ENCODE measurements at regions not wholly inside any gene's neighbourhood (a gene's known extent, or its start where the extent isn't known, plus 50 kb on each side); places are given as distances from the start of the nearest gene placed in this dataset.

- peak overlapping the region; percentile 28; the same call in 1 of the 2 replicates for H3K27ac ChIP-seq (ENCODE audit: low read depth, low read length)
- no peak overlapping the region for H3K9ac ChIP-seq (ENCODE audit: low read depth, low read length)
- H3K4me1 ChIP-seq (ENCODE audit: insufficient read depth, low read length) = peaks cover 25% of the 10 kb centered on the region
- WGBS = 89% methylated on average over 47 of the region's 47 CpGs
- no peak overlapping the region for H3K4me3 ChIP-seq (ENCODE audit: low read length)
- peaks cover 15% of the 10 kb centered on the region for H3K36me3 ChIP-seq (ENCODE audit: insufficient read depth, low read length)
- no peaks in the 10 kb centered on the region for H3K27me3 ChIP-seq (ENCODE audit: insufficient read depth, low read length)
- no peaks in the 10 kb centered on the region for H3K9me3 ChIP-seq (ENCODE audit: insufficient read depth, low read depth, low read length)
These were observed 50.0 kb downstream of the NCOR2 start for GRCh38 chr12:124517260-124518050.

- H3K4me1 ChIP-seq (ENCODE audit: insufficient read depth, low read length) = peaks cover 29% of the 10 kb centered on the region
- H3K9ac ChIP-seq (ENCODE audit: low read depth, low read length) = no peak overlapping the region
- H3K9me3 ChIP-seq (ENCODE audit: insufficient read depth, low read depth, low read length) = no peaks in the 10 kb centered on the region
- H3K27me3 ChIP-seq (ENCODE audit: insufficient read depth, low read length) = no peaks in the 10 kb centered on the region
- H3K27ac ChIP-seq (ENCODE audit: low read depth, low read length) = no peak overlapping the region
- H3K4me3 ChIP-seq (ENCODE audit: low read length) = no peak overlapping the region
- whole genome bisulfite sequencing = 95% methylated on average over 6 of the region's 6 CpGs
- peaks cover 9% of the 10 kb centered on the region for H3K36me3 ChIP-seq (ENCODE audit: insufficient read depth, low read length)
These were observed 50.6 kb downstream of the NCOR2 start for GRCh38 chr12:124516850-124517249.

- H3K9me3 ChIP-seq (ENCODE audit: insufficient read depth, low read depth, low read length) = no peaks in the 10 kb centered on the region
- H3K36me3 ChIP-seq (ENCODE audit: insufficient read depth, low read length) = peaks cover 6% of the 10 kb centered on the region
- 93% methylated on average over 15 of the region's 15 CpGs for WGBS
- H3K9ac ChIP-seq (ENCODE audit: low read depth, low read length) = no peak overlapping the region
- H3K27ac ChIP-seq (ENCODE audit: low read depth, low read length) = 0 out of 2 replicates have a peak overlapping the region, but pooled peaks have one; percentile 26
- peaks cover 29% of the 10 kb centered on the region for H3K4me1 ChIP-seq (ENCODE audit: insufficient read depth, low read length)
- no peak overlapping the region for H3K4me3 ChIP-seq (ENCODE audit: low read length)
- H3K27me3 ChIP-seq (ENCODE audit: insufficient read depth, low read length) = no peaks in the 10 kb centered on the region
These were observed 51.4 kb downstream of the NCOR2 start for GRCh38 chr12:124515981-124516380.

GRCh38 chr12:124514996-124515932, 52.1 kb downstream of the NCOR2 start:
- Histone ChIP-seq H3K27ac (ENCODE audit: low read depth, low read length) (no peak overlapping the region), H3K9me3 (ENCODE audit: insufficient read depth, low read depth, low read length) (no peaks in the 10 kb centered on the region), H3K36me3 (ENCODE audit: insufficient read depth, low read length) (peaks cover 6% of the 10 kb centered on the region), H3K4me3 (ENCODE audit: low read length) (no peak overlapping the region), H3K4me1 (ENCODE audit: insufficient read depth, low read length) (peaks cover 29% of the 10 kb centered on the region), H3K27me3 (ENCODE audit: insufficient read depth, low read length) (no peaks in the 10 kb centered on the region), H3K9ac (ENCODE audit: low read depth, low read length) (no peak overlapping the region)
- WGBS = 92% methylated on average over 19 of the region's 19 CpGs

- Histone ChIP-seq H3K36me3 (ENCODE audit: insufficient read depth, low read length) (peaks cover 6% of the 10 kb centered on the region), H3K4me3 (ENCODE audit: low read length) (no peak overlapping the region), H3K9me3 (ENCODE audit: insufficient read depth, low read depth, low read length) (no peaks in the 10 kb centered on the region), H3K9ac (ENCODE audit: low read depth, low read length) (no peak overlapping the region), H3K27me3 (ENCODE audit: insufficient read depth, low read length) (no peaks in the 10 kb centered on the region), H3K27ac (ENCODE audit: low read depth, low read length) (peak overlapping the region; percentile 95), H3K4me1 (ENCODE audit: insufficient read depth, low read length) (peaks cover 37% of the 10 kb centered on the region)
- 93% methylated on average over 12 of the region's 12 CpGs for WGBS
These were observed 53.0 kb downstream of the NCOR2 start for GRCh38 chr12:124514145-124514995.

GRCh38 chr12:124513297-124513867, 54.0 kb downstream of the NCOR2 start:
- Histone ChIP-seq H3K27me3 (ENCODE audit: insufficient read depth, low read length) (no peaks in the 10 kb centered on the region), H3K27ac (ENCODE audit: low read depth, low read length) (peak overlapping the region; percentile 95), H3K9me3 (ENCODE audit: insufficient read depth, low read depth, low read length) (no peaks in the 10 kb centered on the region), H3K4me3 (ENCODE audit: low read length) (0 out of 2 replicates have a peak overlapping the region, but pooled peaks have one; percentile 8), H3K36me3 (ENCODE audit: insufficient read depth, low read length) (peaks cover 6% of the 10 kb centered on the region), H3K9ac (ENCODE audit: low read depth, low read length) (peak overlapping the region; percentile 50), H3K4me1 (ENCODE audit: insufficient read depth, low read length) (peaks cover 34% of the 10 kb centered on the region)
- WGBS = 42% methylated on average over 5 of the region's 7 CpGs

GRCh38 chr12:124512667-124513296, 54.6 kb downstream of the NCOR2 start:
- Histone ChIP-seq H3K9ac (ENCODE audit: low read depth, low read length) (peak overlapping the region; percentile 50), H3K36me3 (ENCODE audit: insufficient read depth, low read length) (peaks cover 6% of the 10 kb centered on the region), H3K9me3 (ENCODE audit: insufficient read depth, low read depth, low read length) (no peaks in the 10 kb centered on the region), H3K4me1 (ENCODE audit: insufficient read depth, low read length) (peaks cover 35% of the 10 kb centered on the region), H3K27ac (ENCODE audit: low read depth, low read length) (peak overlapping the region; percentile 95), H3K27me3 (ENCODE audit: insufficient read depth, low read length) (no peaks in the 10 kb centered on the region), H3K4me3 (ENCODE audit: low read length) (peak overlapping the region; percentile 8; the same call in 1 of the 2 replicates)
- 34% methylated on average over 16 of the region's 16 CpGs for WGBS

GRCh38 chr12:124511259-124511985, 56.0 kb downstream of the NCOR2 start:
- Histone ChIP-seq H3K4me1 (ENCODE audit: insufficient read depth, low read length) (peaks cover 43% of the 10 kb centered on the region), H3K27me3 (ENCODE audit: insufficient read depth, low read length) (no peaks in the 10 kb centered on the region), H3K9ac (ENCODE audit: low read depth, low read length) (no peak overlapping the region), H3K4me3 (ENCODE audit: low read length) (no peak overlapping the region), H3K9me3 (ENCODE audit: insufficient read depth, low read depth, low read length) (no peaks in the 10 kb centered on the region), H3K27ac (ENCODE audit: low read depth, low read length) (peak overlapping the region; percentile 4; the same call in 1 of the 2 replicates), H3K36me3 (ENCODE audit: insufficient read depth, low read length) (peaks cover 6% of the 10 kb centered on the region)
- 92% methylated on average over 23 of the region's 23 CpGs for whole genome bisulfite sequencing

- WGBS = 93% methylated on average over 17 of the region's 17 CpGs
- Histone ChIP-seq H3K36me3 (ENCODE audit: insufficient read depth, low read length) (peaks cover 2% of the 10 kb centered on the region), H3K4me1 (ENCODE audit: insufficient read depth, low read length) (peaks cover 44% of the 10 kb centered on the region), H3K4me3 (ENCODE audit: low read length) (no peak overlapping the region), H3K9ac (ENCODE audit: low read depth, low read length) (no peak overlapping the region), H3K27ac (ENCODE audit: low read depth, low read length) (peak overlapping the region; percentile 59; the same call in 1 of the 2 replicates), H3K9me3 (ENCODE audit: insufficient read depth, low read depth, low read length) (no peaks in the 10 kb centered on the region), H3K27me3 (ENCODE audit: insufficient read depth, low read length) (no peaks in the 10 kb centered on the region)
These were observed 57.0 kb downstream of the NCOR2 start for GRCh38 chr12:124510301-124510970.

Data from HUES64 (cell line).